GM08714 (cell line): ENCODE measurements at regions not wholly inside any gene's neighbourhood (a gene's known extent, or its start where the extent isn't known, plus 50 kb on each side); places are given as distances from the start of the nearest gene placed in this dataset.
"Not testable (repeated sequence)": the region's sequence is repeated elsewhere in the genome, so short reads cannot be mapped to it uniquely, and the experiment has no call there.

Experiments used
- H3K4me3 ChIP-seq: fragments of 200-500 bp; sonication (Bioruptor generic); 2 replicates; pipeline ENCODE4 v1.5.1; 2014; ENCODE audit warnings: mild to moderate bottlenecking, low read length, inconsistent platforms
- ZNF274 ChIP-seq: IDR thresholded peaks from 2 replicates; pipeline ENCODE4 v1.6.1; 2012; ENCODE audit warnings: mild to moderate bottlenecking, low read depth, low read length

GRCh38 chr2:167602122-167602521 is 645.3 kb downstream of the STK39 start:
- no peak overlapping the region for H3K4me3 ChIP-seq
- TF ChIP-seq ZNF274, result no peak

DNA sequence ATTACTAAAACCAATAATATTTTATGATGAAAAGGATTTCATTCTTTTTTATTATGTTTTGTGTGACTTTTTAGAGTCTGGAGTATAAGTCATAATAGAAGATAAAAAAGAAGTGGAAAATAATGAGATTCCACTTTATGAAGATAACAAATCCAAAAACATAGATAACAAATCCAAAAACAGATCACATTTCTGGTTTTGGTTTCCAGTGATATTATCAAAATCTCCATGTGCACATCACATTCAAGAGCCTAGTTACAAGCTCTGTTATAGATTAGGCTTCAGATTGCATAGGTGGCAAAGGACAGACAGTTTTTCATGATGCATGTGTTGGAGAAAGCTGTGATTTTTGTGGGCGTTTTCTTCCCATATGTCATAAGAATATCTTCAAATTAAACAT is 648.2 kb downstream of the STK39 start:
- TF ChIP-seq ZNF274, result no peak
- no peak overlapping the region for H3K4me3 ChIP-seq

GRCh38 chr2:167595839-167596471 is 651.4 kb downstream of the STK39 start:
- no peak for TF ChIP-seq ZNF274
- no peak overlapping the region for H3K4me3 ChIP-seq

- TF ChIP-seq ZNF274, result no peak
- no peak overlapping the region for H3K4me3 ChIP-seq
Observed at GRCh38 chr2:167595021-167595420, 652.4 kb downstream of the STK39 start.

DNA sequence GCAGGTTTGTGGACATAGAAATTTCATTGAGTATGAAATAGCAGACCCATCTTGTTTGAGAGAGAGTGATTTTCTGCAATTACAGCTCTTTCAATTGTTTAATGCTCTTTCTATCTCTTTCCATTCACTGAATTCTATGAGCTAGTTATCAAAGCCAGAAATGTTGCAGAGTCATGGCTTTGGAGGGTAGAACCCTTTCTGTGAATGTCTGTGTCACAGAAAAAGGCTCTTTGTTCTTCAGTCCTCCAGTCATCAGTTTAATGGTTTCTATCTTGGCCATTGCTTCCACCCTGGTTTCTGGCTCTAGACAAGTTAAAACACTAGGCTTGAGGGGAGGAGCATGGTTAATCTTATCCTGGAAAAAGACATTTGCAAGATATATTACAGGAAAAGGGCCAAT is 655.0 kb downstream of the STK39 start:
- no peak for TF ChIP-seq ZNF274
- H3K4me3 ChIP-seq, result no peak overlapping the region

GRCh38 chr2:167582619-167583018 is 664.8 kb downstream of the STK39 start:
- no peak overlapping the region for H3K4me3 ChIP-seq
- TF ChIP-seq ZNF274, result no peak

DNA sequence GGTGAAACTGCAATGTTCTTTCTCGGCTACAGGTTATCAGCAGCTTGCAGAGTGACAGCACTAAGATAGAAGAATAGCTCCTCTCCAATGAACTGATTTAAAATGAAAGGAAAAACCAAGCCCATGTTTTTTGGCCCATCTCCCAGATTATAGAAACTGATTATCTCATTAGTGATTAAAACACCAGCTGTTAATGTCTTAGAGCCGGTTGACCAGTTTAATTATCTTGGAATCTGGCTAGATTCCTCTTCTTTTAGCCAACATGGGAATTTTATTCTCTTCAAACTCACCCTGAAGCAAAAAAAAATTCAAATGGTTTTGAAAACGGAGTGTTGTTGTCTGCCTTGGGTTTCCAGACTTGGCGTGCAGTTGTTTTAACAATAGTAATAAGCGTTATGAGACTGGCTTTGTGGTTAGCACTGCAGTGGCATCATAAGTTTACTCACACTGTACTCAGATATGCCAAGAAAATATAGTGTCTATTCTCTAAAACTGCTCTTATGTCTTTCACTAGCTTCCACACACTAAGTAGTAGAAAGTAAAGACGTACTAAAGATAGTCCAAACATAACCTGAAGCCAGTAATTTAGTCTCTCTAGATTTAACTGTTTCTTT is 665.3 kb downstream of the STK39 start:
- no peak overlapping the region for H3K4me3 ChIP-seq

GRCh38 chr2:167579826-167580225 is 667.6 kb downstream of the STK39 start:
- no peak for TF ChIP-seq ZNF274
- H3K4me3 ChIP-seq, result no peak overlapping the region

More for the DNA sequence above, 665.3 kb downstream of the STK39 start:
- TF ChIP-seq ZNF274, result no peak

GRCh38 chr2:167575276-167575675 is 672.1 kb downstream of the STK39 start:
- TF ChIP-seq ZNF274, result no peak
- no peak overlapping the region for H3K4me3 ChIP-seq

- H3K4me3 ChIP-seq, result no peak overlapping the region
- TF ChIP-seq ZNF274, result no peak
Observed at GRCh38 chr2:167572883-167573619, 674.3 kb downstream of the STK39 start.

DNA sequence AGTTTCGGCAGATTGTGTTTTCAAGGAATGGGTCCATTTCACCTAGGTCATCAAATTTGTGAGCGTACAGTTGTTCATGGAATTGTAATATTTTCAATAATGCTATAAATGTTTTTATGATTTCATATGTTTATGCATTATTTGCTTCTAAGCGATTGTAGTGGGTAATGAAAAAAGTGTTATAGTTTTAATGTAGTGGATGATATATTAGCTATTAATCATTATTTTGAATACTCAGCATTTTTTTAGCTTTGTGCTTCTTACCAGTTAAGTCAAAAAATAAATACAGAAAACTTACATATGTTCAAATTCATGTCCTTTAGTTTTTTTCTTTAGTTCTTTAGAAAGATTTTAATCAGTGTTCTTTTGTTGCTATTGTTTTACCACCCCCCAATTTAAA is 677.0 kb downstream of the STK39 start:
- no peak for TF ChIP-seq ZNF274
- no peak overlapping the region for H3K4me3 ChIP-seq

GRCh38 chr2:167563885-167564619 is 675.8 kb downstream of the XIRP2 start:
- not testable (repeated sequence) for H3K4me3 ChIP-seq

DNA sequence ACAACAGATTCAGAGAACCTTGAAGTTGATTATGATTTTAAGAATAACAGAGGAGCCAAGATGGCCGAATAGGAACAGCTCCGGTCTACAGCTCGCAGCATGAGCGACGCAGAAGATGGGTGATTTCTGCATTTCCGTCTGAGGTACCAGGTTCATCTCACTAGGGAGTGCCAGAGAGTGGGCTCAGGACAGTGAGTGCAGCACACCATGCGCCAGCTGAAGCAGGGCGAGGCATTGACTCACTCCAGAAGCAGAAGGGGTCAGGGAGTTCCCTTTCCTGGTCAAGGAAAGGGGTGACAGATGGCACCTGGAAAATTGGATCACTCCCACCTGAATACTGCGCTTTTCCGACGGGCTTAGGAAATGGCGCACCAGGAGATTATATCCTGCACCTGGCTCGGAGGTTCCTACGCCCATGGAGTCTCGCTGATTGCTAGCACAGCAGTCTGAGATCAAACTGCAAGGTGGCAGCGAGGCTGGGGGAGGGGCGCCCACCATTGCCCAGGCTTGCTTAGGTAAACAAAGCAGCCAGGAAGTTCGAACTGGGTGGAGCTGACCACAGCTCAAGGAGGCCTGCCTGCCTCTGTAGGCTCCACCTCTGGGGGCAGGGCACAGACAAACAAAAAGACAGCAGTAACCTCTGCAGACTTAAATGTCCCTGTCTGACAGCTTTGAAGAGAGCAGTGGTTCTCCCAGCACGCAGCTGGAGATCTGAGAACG is 670.2 kb downstream of the XIRP2 start:
- H3K4me3 ChIP-seq, result not testable (repeated sequence)

GRCh38 chr2:167555098-167555720 is 666.9 kb downstream of the XIRP2 start:
- TF ChIP-seq ZNF274, result no peak
- H3K4me3 ChIP-seq, result no peak overlapping the region

DNA sequence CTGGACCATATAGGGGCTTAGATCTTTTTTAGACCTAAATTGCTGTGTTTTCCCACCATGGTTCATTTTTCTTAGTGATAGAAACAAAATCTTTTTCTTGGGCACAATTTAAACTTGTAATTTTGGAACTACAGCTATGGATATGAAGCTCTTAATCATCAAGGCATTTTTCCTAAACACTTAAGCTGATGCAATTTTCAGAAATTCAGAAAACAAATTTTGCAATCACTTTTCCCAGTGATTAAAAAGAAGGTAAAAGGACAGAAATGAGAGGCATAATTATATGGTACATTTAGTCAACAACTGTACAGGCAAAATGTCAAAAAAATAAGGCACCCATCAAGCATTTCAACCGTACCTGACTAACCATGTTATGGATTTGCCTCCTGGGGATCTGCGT is 665.4 kb downstream of the XIRP2 start:
- no peak overlapping the region for H3K4me3 ChIP-seq
- no peak for TF ChIP-seq ZNF274
